ENCODE measurements at regions not wholly inside any gene's neighbourhood (a gene's known extent, or its start where the extent isn't known, plus 50 kb on each side); places are given as distances from the start of the nearest gene placed in this dataset.

GRCh38 chr13:30123575-30123974 lies 183.8 kb downstream of the KATNAL1 start:
- Histone ChIP-seq H3K27me3 (ENCODE audit: control insufficient read depth, insufficient read depth, low read length) (no peaks in the 10 kb centered on the region), H3K4me1 (ENCODE audit: control insufficient read depth, insufficient read depth, low read length) (peaks cover 41% of the 10 kb centered on the region), H3K4me3 (ENCODE audit: low read length) (no peak overlapping the region), H3K9ac (ENCODE audit: low read length) (no peak overlapping the region), H3K27ac (ENCODE audit: low read depth, low read length) (peak overlapping the region; percentile 86), H3K36me3 (ENCODE audit: control insufficient read depth, insufficient read depth, low read length) (no peaks in the 10 kb centered on the region)

DNA sequence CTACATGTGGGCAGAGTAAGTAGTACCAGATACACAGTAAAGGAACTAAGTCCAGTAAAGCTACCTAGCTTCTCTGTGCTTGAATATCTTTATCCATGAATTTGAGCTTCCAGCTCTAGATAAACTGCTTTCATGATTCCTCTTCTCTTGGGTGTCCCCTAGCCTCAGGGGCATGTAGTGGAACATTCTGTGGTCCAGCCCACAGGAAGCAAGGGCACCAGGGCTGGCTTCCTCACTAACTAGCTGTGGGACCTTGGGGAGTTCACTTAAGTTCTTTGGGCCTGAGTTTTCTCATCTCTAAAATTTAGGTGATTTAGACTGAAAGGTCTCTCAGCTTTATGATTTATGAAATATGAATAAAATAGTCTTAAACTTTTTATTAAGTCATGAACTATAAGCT lies 185.7 kb downstream of the KATNAL1 start:
- H3K27ac ChIP-seq (ENCODE audit: low read depth, low read length) = no peak overlapping the region
- H3K27me3 ChIP-seq (ENCODE audit: control insufficient read depth, insufficient read depth, low read length) = no peaks in the 10 kb centered on the region
- H3K9ac ChIP-seq (ENCODE audit: low read length) = no peak overlapping the region
- H3K4me3 ChIP-seq (ENCODE audit: low read length) = no peak overlapping the region
- no peaks in the 10 kb centered on the region for H3K36me3 ChIP-seq (ENCODE audit: control insufficient read depth, insufficient read depth, low read length)
- H3K4me1 ChIP-seq (ENCODE audit: control insufficient read depth, insufficient read depth, low read length) = peaks cover 33% of the 10 kb centered on the region

- Histone ChIP-seq H3K27ac (ENCODE audit: low read depth, low read length) (no peak overlapping the region), H3K36me3 (ENCODE audit: control insufficient read depth, insufficient read depth, low read length) (no peaks in the 10 kb centered on the region), H3K27me3 (ENCODE audit: control insufficient read depth, insufficient read depth, low read length) (no peaks in the 10 kb centered on the region), H3K4me3 (ENCODE audit: low read length) (no peak overlapping the region), H3K4me1 (ENCODE audit: control insufficient read depth, insufficient read depth, low read length) (peaks cover 29% of the 10 kb centered on the region), H3K9ac (ENCODE audit: low read length) (no peak overlapping the region)
Observed at GRCh38 chr13:30121244-30121643, 186.1 kb downstream of the KATNAL1 start.

GRCh38 chr13:30120133-30120822 lies 187.1 kb downstream of the KATNAL1 start:
- Histone ChIP-seq H3K4me3 (ENCODE audit: low read length) (peak overlapping the region; percentile 40), H3K9ac (ENCODE audit: low read length) (no peak overlapping the region), H3K27me3 (ENCODE audit: control insufficient read depth, insufficient read depth, low read length) (no peaks in the 10 kb centered on the region), H3K4me1 (ENCODE audit: control insufficient read depth, insufficient read depth, low read length) (peaks cover 28% of the 10 kb centered on the region), H3K27ac (ENCODE audit: low read depth, low read length) (peak overlapping the region; percentile 86), H3K36me3 (ENCODE audit: control insufficient read depth, insufficient read depth, low read length) (no peaks in the 10 kb centered on the region)

DNA sequence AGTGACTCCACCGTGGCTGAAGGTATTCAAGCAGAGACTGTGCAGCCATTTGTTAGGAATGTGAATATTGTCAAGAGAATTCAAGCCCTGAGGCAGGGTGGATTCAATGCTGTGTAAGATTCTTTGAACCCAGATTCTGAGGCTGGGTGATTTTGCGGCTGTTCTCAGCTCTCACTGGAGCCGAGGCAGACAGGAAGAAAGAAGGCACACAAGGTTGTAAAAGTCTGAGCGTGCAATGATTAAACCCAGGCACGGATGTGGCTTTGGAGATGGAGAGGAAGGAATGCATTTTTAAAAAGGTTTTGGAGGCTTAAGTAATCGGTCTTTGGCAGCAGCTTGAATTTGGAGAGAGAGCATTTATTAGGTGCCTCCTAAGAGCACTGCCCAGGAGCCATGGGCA lies 187.9 kb downstream of the KATNAL1 start:
- Histone ChIP-seq H3K9ac (ENCODE audit: low read length) (no peak overlapping the region), H3K27me3 (ENCODE audit: control insufficient read depth, insufficient read depth, low read length) (no peaks in the 10 kb centered on the region), H3K4me1 (ENCODE audit: control insufficient read depth, insufficient read depth, low read length) (peaks cover 21% of the 10 kb centered on the region), H3K36me3 (ENCODE audit: control insufficient read depth, insufficient read depth, low read length) (no peaks in the 10 kb centered on the region), H3K4me3 (ENCODE audit: low read length) (peak overlapping the region; percentile 40), H3K27ac (ENCODE audit: low read depth, low read length) (peak overlapping the region; percentile 86)

DNA sequence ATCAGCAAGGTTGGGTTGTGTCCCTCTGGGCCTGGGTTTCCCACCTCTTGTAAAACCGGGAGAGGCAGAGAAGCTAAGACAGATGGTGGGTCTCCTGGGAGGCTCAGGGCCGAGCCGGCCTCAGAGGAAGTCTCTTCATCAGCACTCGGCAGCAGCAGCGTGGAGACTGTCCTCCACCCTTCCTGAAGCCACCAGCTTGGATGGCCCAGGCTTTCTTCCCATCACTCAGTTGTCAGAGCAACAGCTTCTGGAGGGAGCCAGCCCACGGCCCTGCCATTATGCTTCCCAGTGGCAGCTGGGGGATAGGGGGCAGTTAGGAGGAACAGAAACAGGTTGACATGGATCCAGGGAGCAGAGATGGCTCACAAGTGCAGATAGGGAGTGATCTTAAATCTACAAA lies 191.0 kb downstream of the KATNAL1 start:
- Histone ChIP-seq H3K27ac (ENCODE audit: low read depth, low read length) (no peak overlapping the region), H3K9ac (ENCODE audit: low read length) (no peak overlapping the region), H3K27me3 (ENCODE audit: control insufficient read depth, insufficient read depth, low read length) (no peaks in the 10 kb centered on the region), H3K36me3 (ENCODE audit: control insufficient read depth, insufficient read depth, low read length) (no peaks in the 10 kb centered on the region), H3K4me1 (ENCODE audit: control insufficient read depth, insufficient read depth, low read length) (peaks cover 18% of the 10 kb centered on the region), H3K4me3 (ENCODE audit: low read length) (no peak overlapping the region)

DNA sequence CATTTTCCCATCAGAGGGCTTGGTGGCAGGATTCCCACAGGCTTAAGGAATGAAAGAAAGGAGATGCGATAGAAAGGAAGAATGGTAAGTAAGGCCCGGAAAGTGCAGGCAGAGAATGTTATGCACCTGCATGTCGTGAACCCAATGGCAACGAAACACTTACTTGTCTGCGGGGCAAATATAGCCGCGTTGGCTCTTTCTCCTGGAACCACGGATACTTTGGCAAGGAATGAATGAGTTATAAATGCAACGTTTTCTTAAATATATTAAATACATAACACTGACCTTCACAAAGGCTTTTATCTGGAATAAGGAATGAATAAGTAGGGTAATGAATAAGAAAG lies 192.1 kb downstream of the KATNAL1 start:
- Histone ChIP-seq H3K9ac (ENCODE audit: low read length) (no peak overlapping the region), H3K4me3 (ENCODE audit: low read length) (peak overlapping the region; percentile 73), H3K36me3 (ENCODE audit: control insufficient read depth, insufficient read depth, low read length) (no peaks in the 10 kb centered on the region), H3K27ac (ENCODE audit: low read depth, low read length) (no peak overlapping the region), H3K27me3 (ENCODE audit: control insufficient read depth, insufficient read depth, low read length) (no peaks in the 10 kb centered on the region), H3K4me1 (ENCODE audit: control insufficient read depth, insufficient read depth, low read length) (peaks cover 16% of the 10 kb centered on the region)

DNA sequence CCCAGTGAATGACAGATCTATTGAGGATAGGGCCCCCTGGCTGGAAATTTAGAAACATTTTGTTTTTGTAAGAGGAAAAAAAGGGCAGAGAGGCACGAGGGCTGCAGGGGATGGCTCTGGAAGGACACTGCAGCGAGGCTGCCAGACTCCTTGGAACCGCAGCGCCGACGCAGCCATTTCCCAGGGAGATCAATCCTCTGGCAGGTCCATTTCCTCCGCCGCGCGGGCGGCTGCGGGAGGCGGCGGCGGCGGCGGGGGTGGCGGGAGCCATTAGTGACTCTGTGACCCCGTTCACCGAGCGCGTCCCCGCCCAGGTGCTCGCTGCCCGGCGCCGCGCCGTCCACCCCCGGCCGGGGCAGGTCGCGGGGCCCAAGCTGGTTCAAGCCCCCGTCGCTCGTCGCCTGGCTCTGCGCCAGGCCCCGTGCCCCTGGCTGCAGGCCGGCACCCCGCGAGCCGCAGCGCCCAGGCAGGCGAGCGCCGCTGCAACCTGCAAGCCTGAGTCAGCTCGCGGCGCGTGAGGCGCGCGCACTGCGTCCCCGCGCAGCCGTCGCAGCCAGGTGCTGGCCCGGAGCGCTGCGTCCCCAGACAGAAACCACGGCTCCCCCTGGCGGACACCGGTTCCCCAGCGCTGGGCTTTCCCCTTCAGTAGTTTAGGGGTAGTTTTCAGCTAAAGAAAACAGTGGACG lies 192.6 kb downstream of the KATNAL1 start:
- Histone ChIP-seq H3K4me1 (ENCODE audit: control insufficient read depth, insufficient read depth, low read length) (peaks cover 11% of the 10 kb centered on the region), H3K4me3 (ENCODE audit: low read length) (peak overlapping the region; percentile 73), H3K9ac (ENCODE audit: low read length) (no peak overlapping the region), H3K27me3 (ENCODE audit: control insufficient read depth, insufficient read depth, low read length) (no peaks in the 10 kb centered on the region), H3K27ac (ENCODE audit: low read depth, low read length) (peak overlapping the region; percentile 41), H3K36me3 (ENCODE audit: control insufficient read depth, insufficient read depth, low read length) (no peaks in the 10 kb centered on the region)

DNA sequence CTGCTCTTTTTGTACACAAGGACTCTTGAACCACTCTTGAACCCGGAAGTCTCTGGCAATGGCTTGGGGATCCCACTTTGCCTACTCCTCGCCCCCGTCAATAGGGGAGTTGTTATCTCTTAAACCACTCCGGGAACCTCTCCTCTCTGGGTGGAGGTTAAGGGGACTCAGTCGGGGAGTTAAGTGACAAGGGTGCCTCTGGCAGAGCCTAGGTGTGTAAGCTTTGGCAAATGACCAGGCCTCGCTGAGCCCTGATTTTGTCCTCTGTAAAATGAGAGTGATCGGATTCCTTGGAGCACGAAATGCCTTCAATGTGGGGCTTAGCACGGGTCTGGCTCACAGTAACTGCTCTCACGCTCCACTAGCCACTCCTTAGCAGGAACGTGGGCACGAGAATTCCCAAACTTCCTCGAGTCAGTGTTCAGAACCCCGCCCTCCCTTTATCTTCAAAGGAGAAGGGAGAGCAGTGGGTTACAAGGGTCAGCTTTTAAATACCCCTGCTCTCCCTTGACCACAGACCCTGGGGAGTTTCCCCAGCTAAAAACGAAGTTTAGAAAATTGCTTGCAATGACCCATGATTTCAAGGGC lies 193.3 kb downstream of the KATNAL1 start:
- H3K4me1 ChIP-seq (ENCODE audit: control insufficient read depth, insufficient read depth, low read length) = peaks cover 5% of the 10 kb centered on the region
- H3K27me3 ChIP-seq (ENCODE audit: control insufficient read depth, insufficient read depth, low read length) = no peaks in the 10 kb centered on the region
- H3K4me3 ChIP-seq (ENCODE audit: low read length) = peak overlapping the region; percentile 73
- no peaks in the 10 kb centered on the region for H3K36me3 ChIP-seq (ENCODE audit: control insufficient read depth, insufficient read depth, low read length)
- H3K9ac ChIP-seq (ENCODE audit: low read length) = no peak overlapping the region
- H3K27ac ChIP-seq (ENCODE audit: low read depth, low read length) = peak overlapping the region; percentile 41

DNA sequence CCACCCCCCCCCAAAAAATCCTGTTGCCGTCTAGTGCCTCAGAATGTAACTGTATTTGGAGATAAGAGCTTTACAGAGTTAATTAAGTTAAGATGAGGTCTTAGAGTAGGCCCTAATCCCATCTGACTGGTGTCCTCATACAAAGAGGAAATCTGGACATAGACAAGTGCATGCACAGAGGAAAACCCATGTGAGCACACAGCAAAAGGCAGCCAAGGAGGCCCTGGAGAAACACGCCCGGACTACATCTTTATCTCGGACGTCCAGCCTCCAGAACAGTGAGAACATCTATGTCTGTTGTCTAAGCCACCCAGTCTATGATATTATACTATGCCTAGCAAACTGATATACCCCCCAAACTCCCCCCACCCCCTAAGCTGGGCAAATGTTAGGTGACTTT lies 193.8 kb downstream of the KATNAL1 start:
- Histone ChIP-seq H3K36me3 (ENCODE audit: control insufficient read depth, insufficient read depth, low read length) (no peaks in the 10 kb centered on the region), H3K27ac (ENCODE audit: low read depth, low read length) (no peak overlapping the region), H3K4me3 (ENCODE audit: low read length) (no peak overlapping the region), H3K4me1 (ENCODE audit: control insufficient read depth, insufficient read depth, low read length) (peaks cover 5% of the 10 kb centered on the region), H3K27me3 (ENCODE audit: control insufficient read depth, insufficient read depth, low read length) (no peaks in the 10 kb centered on the region), H3K9ac (ENCODE audit: low read length) (no peak overlapping the region)

GRCh38 chr13:30112602-30113435 lies 194.5 kb downstream of the KATNAL1 start:
- H3K27ac ChIP-seq (ENCODE audit: low read depth, low read length) = no peak overlapping the region
- H3K27me3 ChIP-seq (ENCODE audit: control insufficient read depth, insufficient read depth, low read length) = no peaks in the 10 kb centered on the region
- H3K36me3 ChIP-seq (ENCODE audit: control insufficient read depth, insufficient read depth, low read length) = no peaks in the 10 kb centered on the region
- peak overlapping the region; percentile 25 for H3K4me3 ChIP-seq (ENCODE audit: low read length)
- no peak overlapping the region for H3K9ac ChIP-seq (ENCODE audit: low read length)
- H3K4me1 ChIP-seq (ENCODE audit: control insufficient read depth, insufficient read depth, low read length) = peaks cover 5% of the 10 kb centered on the region

- H3K36me3 ChIP-seq (ENCODE audit: control insufficient read depth, insufficient read depth, low read length) = no peaks in the 10 kb centered on the region
- no peak overlapping the region for H3K4me3 ChIP-seq (ENCODE audit: low read length)
- no peak overlapping the region for H3K27ac ChIP-seq (ENCODE audit: low read depth, low read length)
- peaks cover 5% of the 10 kb centered on the region for H3K4me1 ChIP-seq (ENCODE audit: control insufficient read depth, insufficient read depth, low read length)
- H3K9ac ChIP-seq (ENCODE audit: low read length) = no peak overlapping the region
- H3K27me3 ChIP-seq (ENCODE audit: control insufficient read depth, insufficient read depth, low read length) = no peaks in the 10 kb centered on the region
Observed at GRCh38 chr13:30111810-30112209, 195.5 kb downstream of the KATNAL1 start.

All from rectal smooth muscle tissue (tissue), 1 donor.